ENCODE measurements at regions not wholly inside any gene's neighbourhood (a gene's known extent, or its start where the extent isn't known, plus 50 kb on each side); places are given as distances from the start of the nearest gene placed in this dataset.

- no peak for ATAC-seq (replicated peaks; ENCODE audit: extremely low read depth, poor library complexity, severe bottlenecking)
- H3K36me3 Mint-ChIP-seq (ENCODE audit: insufficient read depth) = no peaks in the 10 kb centered on the region
- DNase-seq (ENCODE audit: low spot score in 2 of 2) = no peak
- H3K4me3 Mint-ChIP-seq = no peak overlapping the region
- H3K27me3 Mint-ChIP-seq = no peaks in the 10 kb centered on the region
- no peaks in the 10 kb centered on the region for H3K4me1 Mint-ChIP-seq
- H3K9me3 Mint-ChIP-seq = peaks cover 11% of the 10 kb centered on the region
- H3K27ac Mint-ChIP-seq (ENCODE audit: low read depth) = no peak overlapping the region
Observed at GRCh38 chr12:126107659-126108058, 1042.4 kb downstream of the AACS start.

GRCh38 chr12:126108247-126108646 is 1043.0 kb downstream of the AACS start:
- H3K27ac Mint-ChIP-seq (ENCODE audit: low read depth) = no peak overlapping the region
- H3K36me3 Mint-ChIP-seq (ENCODE audit: insufficient read depth) = no peaks in the 10 kb centered on the region
- H3K9me3 Mint-ChIP-seq = peaks cover 11% of the 10 kb centered on the region
- no peaks in the 10 kb centered on the region for H3K4me1 Mint-ChIP-seq
- no peaks in the 10 kb centered on the region for H3K27me3 Mint-ChIP-seq
- ATAC-seq (replicated peaks; ENCODE audit: extremely low read depth, poor library complexity, severe bottlenecking) (no peak), DNase-seq (ENCODE audit: low spot score in 2 of 2) (no peak)
- no peak overlapping the region for H3K4me3 Mint-ChIP-seq

- no peak overlapping the region for H3K4me3 Mint-ChIP-seq
- peaks cover 11% of the 10 kb centered on the region for H3K9me3 Mint-ChIP-seq
- H3K36me3 Mint-ChIP-seq (ENCODE audit: insufficient read depth) = no peaks in the 10 kb centered on the region
- no peak for DNase-seq (ENCODE audit: low spot score in 2 of 2)
- no peak for ATAC-seq (replicated peaks; ENCODE audit: extremely low read depth, poor library complexity, severe bottlenecking)
- H3K4me1 Mint-ChIP-seq = no peaks in the 10 kb centered on the region
- H3K27ac Mint-ChIP-seq (ENCODE audit: low read depth) = no peak overlapping the region
- H3K27me3 Mint-ChIP-seq = no peaks in the 10 kb centered on the region
Observed at GRCh38 chr12:126112141-126112540, 1046.9 kb downstream of the AACS start.

- Mint-ChIP-seq H3K4me1 (no peaks in the 10 kb centered on the region), H3K9me3 (peaks cover 11% of the 10 kb centered on the region), H3K27ac (ENCODE audit: low read depth) (no peak overlapping the region), H3K27me3 (no peaks in the 10 kb centered on the region), H3K36me3 (ENCODE audit: insufficient read depth) (no peaks in the 10 kb centered on the region), H3K4me3 (no peak overlapping the region)
- DNase-seq (ENCODE audit: low spot score in 2 of 2) = no peak
- ATAC-seq (replicated peaks; ENCODE audit: extremely low read depth, poor library complexity, severe bottlenecking) = no peak
Observed at GRCh38 chr12:126112849-126113248, 1047.6 kb downstream of the AACS start.

GRCh38 chr12:126114441-126114840 is 1049.2 kb downstream of the AACS start:
- Mint-ChIP-seq H3K27ac (ENCODE audit: low read depth) (no peak overlapping the region), H3K4me3 (no peak overlapping the region), H3K9me3 (peaks cover 11% of the 10 kb centered on the region), H3K4me1 (no peaks in the 10 kb centered on the region), H3K27me3 (no peaks in the 10 kb centered on the region), H3K36me3 (ENCODE audit: insufficient read depth) (no peaks in the 10 kb centered on the region)
- ATAC-seq (replicated peaks; ENCODE audit: extremely low read depth, poor library complexity, severe bottlenecking) (no peak), DNase-seq (ENCODE audit: low spot score in 2 of 2) (no peak)

GRCh38 chr12:126117502-126117901 is 1052.3 kb downstream of the AACS start:
- ATAC-seq (replicated peaks; ENCODE audit: extremely low read depth, poor library complexity, severe bottlenecking) = no peak

GRCh38 chr12:126139355-126139754 is 1074.1 kb downstream of the AACS start:
- DNase-seq (ENCODE audit: low spot score in 2 of 2) = no peak
- H3K36me3 Mint-ChIP-seq (ENCODE audit: insufficient read depth) = no peaks in the 10 kb centered on the region
- no peak overlapping the region for H3K27ac Mint-ChIP-seq (ENCODE audit: low read depth)
- peaks cover 43% of the 10 kb centered on the region for H3K9me3 Mint-ChIP-seq
- no peak overlapping the region for H3K4me3 Mint-ChIP-seq
- no peak for ATAC-seq (replicated peaks; ENCODE audit: extremely low read depth, poor library complexity, severe bottlenecking)
- H3K27me3 Mint-ChIP-seq = no peaks in the 10 kb centered on the region
- H3K4me1 Mint-ChIP-seq = no peaks in the 10 kb centered on the region

More at GRCh38 chr12:126117502-126117901, 1052.3 kb downstream of the AACS start:
- Mint-ChIP-seq H3K4me3 (no peak overlapping the region), H3K36me3 (ENCODE audit: insufficient read depth) (no peaks in the 10 kb centered on the region), H3K9me3 (peaks cover 6% of the 10 kb centered on the region), H3K4me1 (no peaks in the 10 kb centered on the region), H3K27ac (ENCODE audit: low read depth) (no peak overlapping the region), H3K27me3 (no peaks in the 10 kb centered on the region)
- no peak for DNase-seq (ENCODE audit: low spot score in 2 of 2)

GRCh38 chr12:126144603-126145002 is 1079.4 kb downstream of the AACS start:
- H3K36me3 Mint-ChIP-seq (ENCODE audit: insufficient read depth) = no peaks in the 10 kb centered on the region
- H3K27me3 Mint-ChIP-seq = no peaks in the 10 kb centered on the region
- H3K27ac Mint-ChIP-seq (ENCODE audit: low read depth) = no peak overlapping the region
- no peaks in the 10 kb centered on the region for H3K4me1 Mint-ChIP-seq
- H3K9me3 Mint-ChIP-seq = peaks cover 21% of the 10 kb centered on the region
- ATAC-seq (replicated peaks; ENCODE audit: extremely low read depth, poor library complexity, severe bottlenecking) (no peak), DNase-seq (ENCODE audit: low spot score in 2 of 2) (no peak)
- H3K4me3 Mint-ChIP-seq = no peak overlapping the region

GRCh38 chr12:126147321-126147720 is 1082.1 kb downstream of the AACS start:
- no peak for ATAC-seq (replicated peaks; ENCODE audit: extremely low read depth, poor library complexity, severe bottlenecking)
- H3K27ac Mint-ChIP-seq (ENCODE audit: low read depth) = no peak overlapping the region
- no peaks in the 10 kb centered on the region for H3K4me1 Mint-ChIP-seq
- no peak for DNase-seq (ENCODE audit: low spot score in 2 of 2)
- no peaks in the 10 kb centered on the region for H3K27me3 Mint-ChIP-seq
- H3K4me3 Mint-ChIP-seq = no peak overlapping the region
- H3K36me3 Mint-ChIP-seq (ENCODE audit: insufficient read depth) = no peaks in the 10 kb centered on the region
- peaks cover 22% of the 10 kb centered on the region for H3K9me3 Mint-ChIP-seq

GRCh38 chr12:126156806-126157574 is 1091.8 kb downstream of the AACS start:
- H3K9me3 Mint-ChIP-seq = peaks cover 15% of the 10 kb centered on the region
- H3K27ac Mint-ChIP-seq (ENCODE audit: low read depth) = no peak overlapping the region
- no peaks in the 10 kb centered on the region for H3K27me3 Mint-ChIP-seq
- no peaks in the 10 kb centered on the region for H3K36me3 Mint-ChIP-seq (ENCODE audit: insufficient read depth)
- no peaks in the 10 kb centered on the region for H3K4me1 Mint-ChIP-seq
- no peak overlapping the region for H3K4me3 Mint-ChIP-seq
- no peak for ATAC-seq (replicated peaks; ENCODE audit: extremely low read depth, poor library complexity, severe bottlenecking)
- DNase-seq (ENCODE audit: low spot score in 2 of 2) = no peak

GRCh38 chr12:126157575-126157966 is 1092.3 kb downstream of the AACS start:
- Mint-ChIP-seq H3K36me3 (ENCODE audit: insufficient read depth) (no peaks in the 10 kb centered on the region), H3K27me3 (no peaks in the 10 kb centered on the region), H3K4me1 (no peaks in the 10 kb centered on the region), H3K9me3 (peaks cover 21% of the 10 kb centered on the region), H3K27ac (ENCODE audit: low read depth) (no peak overlapping the region), H3K4me3 (no peak overlapping the region)
- DNase-seq (ENCODE audit: low spot score in 2 of 2) (no peak), ATAC-seq (replicated peaks; ENCODE audit: extremely low read depth, poor library complexity, severe bottlenecking) (no peak)

GRCh38 chr12:126159139-126159538 is 1093.9 kb downstream of the AACS start:
- Mint-ChIP-seq H3K27me3 (no peaks in the 10 kb centered on the region), H3K4me1 (no peaks in the 10 kb centered on the region), H3K9me3 (peaks cover 26% of the 10 kb centered on the region), H3K4me3 (no peak overlapping the region), H3K36me3 (ENCODE audit: insufficient read depth) (no peaks in the 10 kb centered on the region), H3K27ac (ENCODE audit: low read depth) (no peak overlapping the region)
- ATAC-seq (replicated peaks; ENCODE audit: extremely low read depth, poor library complexity, severe bottlenecking) (no peak), DNase-seq (ENCODE audit: low spot score in 2 of 2) (no peak)

- ATAC-seq (replicated peaks; ENCODE audit: extremely low read depth, poor library complexity, severe bottlenecking) (no peak), DNase-seq (ENCODE audit: low spot score in 2 of 2) (no peak)
- Mint-ChIP-seq H3K36me3 (ENCODE audit: insufficient read depth) (no peaks in the 10 kb centered on the region), H3K27me3 (no peaks in the 10 kb centered on the region), H3K27ac (ENCODE audit: low read depth) (no peak overlapping the region), H3K4me1 (no peaks in the 10 kb centered on the region), H3K9me3 (peaks cover 27% of the 10 kb centered on the region), H3K4me3 (no peak overlapping the region)
Observed at GRCh38 chr12:126160912-126161311, 1095.7 kb downstream of the AACS start.
